Transverse colon (tissue), 4 donors: ENCODE measurements at regions not wholly inside any gene's neighbourhood (a gene's known extent, or its start where the extent isn't known, plus 50 kb on each side); places are given as distances from the start of the nearest gene placed in this dataset.

Source experiments
- DNase-seq: peaks from one replicate; pipeline ENCODE4 v3.0.0-alpha.2; 2019
- H3K27ac ChIP-seq, 4 donors: fragments of 200-600 bp; sonication (generic); 2 replicates each; pipeline ENCODE4 v1.5.1; 2016 to 2018; ENCODE audit warnings: inconsistent platforms in 4 of 4
- H3K27me3 ChIP-seq: fragments of 200-600 bp; sonication (generic); 2 replicates; pipeline ENCODE4 v1.5.1; 2017; ENCODE audit warnings: inconsistent platforms
- H3K36me3 ChIP-seq, 4 donors: fragments of 200-600 bp; sonication (generic); 2 replicates each; pipeline ENCODE4 v1.5.1; 2017 to 2019; ENCODE audit warnings: inconsistent platforms in 4 of 4
- H3K4me1 ChIP-seq, 4 donors: fragments of 200-600 bp; sonication (generic); 2 replicates each; pipeline ENCODE4 v1.5.1; 2017 to 2020; ENCODE audit warnings: inconsistent platforms in 4 of 4
- H3K4me3 ChIP-seq, 4 donors: fragments of 200-600 bp; sonication (generic); 1 replicate in 1 of 4; 2 replicates in 3 of 4; pipeline versions ENCODE4 v1.5.1 to v1.6.1; 2017 to 2019; ENCODE audit warnings: inconsistent platforms in 4 of 4
- H3K9me3 ChIP-seq, 2 donors: fragments of 200-600 bp; sonication (generic); 2 replicates each; pipeline ENCODE4 v1.5.1; 2017 to 2019; ENCODE audit warnings: inconsistent platforms in 2 of 2
- CTCF ChIP-seq, 5 experiments: fragments of 200-600 bp in 3 of 5; fragments of 450-650 bp in 2 of 5; sonication (generic) in 3 of 5; IDR thresholded peaks; 1 replicate in 2 of 5; 2 replicates in 3 of 5; pipeline ENCODE4 v1.5.1; 2016 to 2017; ENCODE audit warnings: antibody characterized with exemption in 5 of 5, inconsistent platforms in 3 of 5, mild to moderate bottlenecking in 2 of 5, moderate library complexity in 1 of 5
- EP300 ChIP-seq: sonication (generic); formaldehyde crosslinking; IDR thresholded peaks from one replicate; pipeline ENCODE4 v1.6.1; 2017; ENCODE audit warnings: antibody characterized with exemption, low read depth
- POLR2A ChIP-seq: fragments of 450-650 bp; IDR thresholded peaks from one replicate; pipeline ENCODE4 v1.6.1; 2016; ENCODE audit warnings: antibody characterized with exemption, mild to moderate bottlenecking, moderate library complexity
- POLR2AphosphoS5 ChIP-seq, 3 donors: sonication (generic); formaldehyde crosslinking; IDR thresholded peaks; one replicate each; pipeline ENCODE4 v1.6.1; 2016; ENCODE audit warnings: antibody characterized with exemption in 3 of 3
- WGBS, 2 donors: methylation state at CpG; one replicate each; pipeline ENCODE4 v1.1.5; 2018; ENCODE audit warnings: low coverage in 1 of 2; 5-methylcytosine and 5-hydroxymethylcytosine counted together
- in situ Hi-C, 4 donors: fragments of 200-750 bp; cut with MboI; loops; one replicate each; pipeline versions ENCODE4 v1.15.0 to v1.15.1; 2017; ENCODE audit warnings: low sequenced_read_pairs in 3 of 4, low pct_ligation_motif_present in 1 of 4, low pct_unique_long_range_greater_than_20kb in 1 of 4
- intact Hi-C: fragments of 100-400 bp; cut with DNase I; formaldehyde crosslinking; loops from one replicate; pipeline ENCODE4 v1.15.1; 2023; ENCODE audit warnings: low total_unique reads

GRCh38 chr22:23001463-23001862 is 68.9 kb upstream of the GNAZ start:
- no peaks in the 10 kb centered on the region for H3K4me1 ChIP-seq
- H3K27ac ChIP-seq, result no peak overlapping the region
- no peaks in the 10 kb centered on the region for H3K27me3 ChIP-seq
- no peak for TF ChIP-seq CTCF (IDR thresholded peaks at IDR 0.05)
- no peak for TF ChIP-seq POLR2AphosphoS5 (IDR thresholded peaks at IDR 0.05)
- TF ChIP-seq POLR2A, result no peak
- no peak for TF ChIP-seq EP300
- intact Hi-C loops (no loop called here), in situ Hi-C loops (no loop called here)
- no peak for DNase-seq
- peaks cover 12 to 17% of the 10 kb centered on the region in 2 donors for H3K9me3 ChIP-seq
- no peaks in the 10 kb centered on the region for H3K36me3 ChIP-seq
- H3K4me3 ChIP-seq, result no peak overlapping the region

- Histone ChIP-seq H3K9me3 (peaks cover 1 to 5% of the 10 kb centered on the region in 2 donors), H3K27ac (no peak overlapping the region), H3K27me3 (no peaks in the 10 kb centered on the region), H3K4me1 (no peaks in the 10 kb centered on the region), H3K4me3 (no peak overlapping the region), H3K36me3 (no peaks in the 10 kb centered on the region)
- TF ChIP-seq POLR2AphosphoS5 (IDR thresholded peaks at IDR 0.05), result no peak
- no peak for TF ChIP-seq CTCF (IDR thresholded peaks at IDR 0.05)
- no peak for TF ChIP-seq POLR2A
- DNase-seq, result no peak
- WGBS, 2 donors, result 70 to 78% methylated on average over 2 of the region's 2 CpGs
- in situ Hi-C loops (no loop called here), intact Hi-C loops (no loop called here)
Observed at GRCh38 chr22:23002612-23003180, 67.6 kb upstream of the GNAZ start.

GRCh38 chr22:23007823-23008222 is 62.5 kb upstream of the GNAZ start:
- in situ Hi-C loops, result no loop called here
- Histone ChIP-seq H3K27ac (no peak overlapping the region), H3K36me3 (no peaks in the 10 kb centered on the region), H3K27me3 (no peaks in the 10 kb centered on the region), H3K4me3 (no peak overlapping the region), H3K4me1 (no peaks in the 10 kb centered on the region), H3K9me3 (no peaks in the 10 kb centered on the region)
- TF ChIP-seq POLR2AphosphoS5 (IDR thresholded peaks at IDR 0.05) (no peak), EP300 (no peak), CTCF (IDR thresholded peaks at IDR 0.05) (no peak), POLR2A (no peak)
- intact Hi-C loops, result no loop called here
- WGBS, 2 donors, result 100% methylated on average over 1 of the region's 1 CpG; no CpG with 5 or more reads in 1 of the 2 donors
- no peak for DNase-seq

- Histone ChIP-seq H3K36me3 (no peaks in the 10 kb centered on the region), H3K4me3 (no peak overlapping the region), H3K27ac (no peak overlapping the region), H3K9me3 (no peaks in the 10 kb centered on the region), H3K27me3 (peaks cover 2% of the 10 kb centered on the region), H3K4me1 (no peaks in the 10 kb centered on the region)
- in situ Hi-C loops, result no loop called here
- DNase-seq, result no peak
- WGBS, 2 donors, result 60 to 87% methylated on average over 1 to 2 of the region's 2 CpGs
- TF ChIP-seq POLR2AphosphoS5 (IDR thresholded peaks at IDR 0.05) (no peak), EP300 (no peak), POLR2A (no peak)
- intact Hi-C loops, result no loop called here
Observed at GRCh38 chr22:23008896-23009295, 61.4 kb upstream of the GNAZ start.
